Gastroesophageal sphincter (tissue), 4 donors: ENCODE measurements at regions not wholly inside any gene's neighbourhood (a gene's known extent, or its start where the extent isn't known, plus 50 kb on each side); places are given as distances from the start of the nearest gene placed in this dataset.

Experiments used
- ATAC-seq: fragments of 150-250 bp; one replicate; pipeline ENCODE4 v1.9.1; 2016; ENCODE audit warnings: mild to moderate bottlenecking, moderate library complexity
- H3K27ac ChIP-seq, 4 donors: fragments of 200-600 bp; sonication (generic) in 3 of 4; 1 replicate in 3 of 4; 2 replicates in 1 of 4; pipeline ENCODE4 v1.5.1; 2016 to 2019
- H3K27me3 ChIP-seq: fragments of 200-600 bp; sonication (generic); one replicate; pipeline ENCODE4 v1.5.1; 2019
- H3K36me3 ChIP-seq, 2 donors: fragments of 200-600 bp; sonication (generic); one replicate each; pipeline ENCODE4 v1.5.1; 2019; ENCODE audit warnings: control low read depth in 1 of 2
- H3K4me1 ChIP-seq, 3 donors: fragments of 200-600 bp; sonication (generic); 1 replicate in 2 of 3; 2 replicates in 1 of 3; pipeline ENCODE4 v1.5.1; 2016 to 2019; ENCODE audit warnings: control low read depth in 2 of 3
- H3K4me3 ChIP-seq, 2 donors: fragments of 200-600 bp; sonication (generic); one replicate each; pipeline ENCODE4 v1.5.1; 2019; ENCODE audit warnings: mild to moderate bottlenecking in 1 of 2, moderate library complexity in 1 of 2
- H3K9me3 ChIP-seq, 3 donors: fragments of 200-600 bp; sonication (generic); one replicate each; pipeline ENCODE4 v1.5.1; 2017 to 2019; ENCODE audit warnings: control low read depth in 2 of 3
- CTCF ChIP-seq, 4 experiments: fragments of 200-600 bp in 2 of 4; fragments of 450-650 bp in 2 of 4; sonication (generic) in 1 of 4; IDR thresholded peaks; one replicate each; pipeline ENCODE4 v1.5.1; 2017 to 2019; ENCODE audit warnings: antibody characterized with exemption in 4 of 4, mild to moderate bottlenecking in 2 of 4, moderate library complexity in 2 of 4
- EP300 ChIP-seq: sonication (generic); formaldehyde crosslinking; IDR thresholded peaks from one replicate; pipeline ENCODE4 v1.6.1; 2017; ENCODE audit warnings: antibody characterized with exemption, mild to moderate bottlenecking
- POLR2A ChIP-seq, 2 donors: fragments of 450-650 bp; IDR thresholded peaks; one replicate each; pipeline ENCODE4 v1.6.1; 2017; ENCODE audit warnings: antibody characterized with exemption in 2 of 2, mild to moderate bottlenecking in 2 of 2, moderate library complexity in 1 of 2
- POLR2AphosphoS5 ChIP-seq: sonication (generic); formaldehyde crosslinking; IDR thresholded peaks from one replicate; pipeline ENCODE4 v1.6.1; 2017; ENCODE audit warnings: antibody characterized with exemption
- WGBS, 2 donors: methylation state at CpG; one replicate each; pipeline ENCODE4 v1.1.5; 2018; ENCODE audit warnings: low coverage in 1 of 2; 5-methylcytosine and 5-hydroxymethylcytosine counted together

- Histone ChIP-seq H3K9me3 (no peaks in the 10 kb centered on the region), H3K27ac (no peak overlapping the region), H3K27me3 (no peaks in the 10 kb centered on the region), H3K4me1 (no peaks in the 10 kb centered on the region), H3K36me3 (no peaks in the 10 kb centered on the region), H3K4me3 (no peak overlapping the region)
- TF ChIP-seq POLR2A (IDR thresholded peaks at IDR 0.05) (no peak), CTCF (IDR thresholded peaks at IDR 0.05) (no peak), POLR2AphosphoS5 (no peak), EP300 (no peak)
- WGBS, 2 donors = 67 to 77% methylated on average over 2 to 3 of the region's 3 CpGs
- no peak for ATAC-seq
Observed at GRCh38 chr10:10492420-10492819, 525.3 kb upstream of the CELF2 start.

DNA sequence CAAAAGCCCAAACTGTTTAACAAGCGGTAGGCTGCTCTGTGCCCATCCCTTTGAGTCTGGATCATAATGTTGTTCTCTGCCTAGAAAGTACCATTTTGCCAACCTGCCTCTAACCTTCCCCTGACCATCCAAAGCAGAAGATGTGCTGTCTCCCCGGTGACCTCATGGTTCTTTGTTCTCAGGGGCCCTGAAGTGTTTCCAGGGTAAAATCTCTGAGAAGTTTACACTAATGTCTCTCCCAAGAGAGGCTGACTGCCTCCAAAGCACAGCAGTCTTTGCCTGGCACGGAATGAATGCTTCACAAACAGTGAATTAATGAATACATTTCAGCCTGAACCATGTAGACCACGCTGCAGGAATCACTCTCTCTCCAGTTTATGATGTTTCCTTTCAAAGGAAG, 523.8 kb upstream of the CELF2 start:
- TF ChIP-seq EP300 (no peak), POLR2AphosphoS5 (no peak), CTCF (IDR thresholded peaks at IDR 0.05) (no peak), POLR2A (IDR thresholded peaks at IDR 0.05) (no peak)
- Histone ChIP-seq H3K27me3 (no peaks in the 10 kb centered on the region), H3K4me1 (no peaks in the 10 kb centered on the region), H3K27ac (no peak overlapping the region), H3K36me3 (no peaks in the 10 kb centered on the region), H3K4me3 (no peak overlapping the region), H3K9me3 (no peaks in the 10 kb centered on the region)
- 95 to 100% methylated on average over 1 to 4 of the region's 4 CpGs for WGBS, 2 donors
- ATAC-seq = no peak

DNA sequence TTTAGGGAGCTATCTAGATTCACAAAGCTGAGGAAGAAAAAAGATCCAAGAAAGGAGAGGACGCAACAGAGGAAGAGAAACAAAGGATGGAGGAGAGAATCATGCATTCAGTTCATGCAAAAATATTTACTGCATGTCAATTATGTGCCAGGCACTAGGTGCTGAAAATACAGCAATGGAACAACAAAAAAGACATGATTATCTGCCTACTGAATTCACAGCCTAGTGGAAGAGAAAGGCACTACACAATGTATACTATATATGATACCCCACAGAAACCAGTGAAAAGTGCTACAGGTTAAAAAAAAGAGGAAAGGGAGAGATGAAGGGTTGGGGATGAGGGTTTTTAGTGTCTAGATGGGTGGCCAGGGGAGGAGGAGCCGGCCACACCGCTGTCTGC, 520.4 kb upstream of the CELF2 start:
- H3K4me3 ChIP-seq = no peak overlapping the region
- H3K9me3 ChIP-seq = no peaks in the 10 kb centered on the region
- no peak for ATAC-seq
- H3K36me3 ChIP-seq = no peaks in the 10 kb centered on the region
- 94 to 100% methylated on average over 1 to 3 of the region's 3 CpGs for WGBS, 2 donors
- H3K27me3 ChIP-seq = no peaks in the 10 kb centered on the region
- TF ChIP-seq EP300 (no peak), POLR2AphosphoS5 (no peak), POLR2A (IDR thresholded peaks at IDR 0.05) (no peak), CTCF (IDR thresholded peaks at IDR 0.05) (no peak)
- no peaks in the 10 kb centered on the region for H3K4me1 ChIP-seq
- no peak overlapping the region for H3K27ac ChIP-seq

GRCh38 chr10:10498781-10499180, 518.9 kb upstream of the CELF2 start:
- no peaks in the 10 kb centered on the region for H3K4me1 ChIP-seq
- ATAC-seq = no peak
- no peaks in the 10 kb centered on the region for H3K36me3 ChIP-seq
- no peak overlapping the region for H3K4me3 ChIP-seq
- 40 to 45% methylated on average over 1 to 3 of the region's 3 CpGs for WGBS, 2 donors
- H3K27me3 ChIP-seq = no peaks in the 10 kb centered on the region
- H3K9me3 ChIP-seq = no peaks in the 10 kb centered on the region
- no peak for TF ChIP-seq POLR2A (IDR thresholded peaks at IDR 0.05)
- no peak for TF ChIP-seq CTCF (IDR thresholded peaks at IDR 0.05)
- TF ChIP-seq POLR2AphosphoS5 = no peak
- no peak for TF ChIP-seq EP300
- no peak overlapping the region for H3K27ac ChIP-seq

GRCh38 chr10:10499839-10500238, 517.8 kb upstream of the CELF2 start:
- TF ChIP-seq EP300 (no peak), POLR2AphosphoS5 (no peak), POLR2A (IDR thresholded peaks at IDR 0.05) (no peak), CTCF (IDR thresholded peaks at IDR 0.05) (no peak)
- Histone ChIP-seq H3K27me3 (no peaks in the 10 kb centered on the region), H3K4me1 (no peaks in the 10 kb centered on the region), H3K27ac (no peak overlapping the region), H3K36me3 (no peaks in the 10 kb centered on the region), H3K9me3 (no peaks in the 10 kb centered on the region), H3K4me3 (no peak overlapping the region)
- WGBS, 2 donors = 20 to 34% methylated on average over 2 of the region's 2 CpGs
- ATAC-seq = no peak
